Activated gamma-delta T cell treated with Interleukin-2 at 50 U/mL for 16 hours (primary cell): ENCODE measurements at regions not wholly inside any gene's neighbourhood (a gene's known extent, or its start where the extent isn't known, plus 50 kb on each side); places are given as distances from the start of the nearest gene placed in this dataset.
"Not testable (repeated sequence)": the region's sequence is repeated elsewhere in the genome, so short reads cannot be mapped to it uniquely, and the experiment has no call there.

ENCODE experiments used
- DNase-seq: peaks from one replicate; pipeline ENCODE4 v3.0.0-alpha.2; 2020

DNA sequence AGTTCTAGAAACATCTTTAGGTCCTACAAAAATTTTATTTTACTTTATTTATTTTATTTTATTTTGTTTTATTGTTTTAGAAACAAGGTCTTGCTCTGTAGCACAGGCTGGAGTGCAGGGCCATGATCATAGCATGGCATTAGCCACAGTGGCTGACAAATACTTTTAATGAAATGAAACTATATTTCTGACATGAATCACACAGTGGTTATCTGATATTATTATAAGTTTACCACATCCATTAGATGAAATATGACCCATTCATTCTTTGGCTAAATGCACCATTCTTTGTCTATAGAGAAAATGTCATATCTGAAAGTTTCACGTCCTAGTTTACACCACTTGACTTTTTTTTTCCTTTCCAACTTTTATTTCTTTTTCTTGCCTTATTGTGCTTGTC is 613.4 kb upstream of the ADAMTS5 start:
- DNase-seq: no peak

DNA sequence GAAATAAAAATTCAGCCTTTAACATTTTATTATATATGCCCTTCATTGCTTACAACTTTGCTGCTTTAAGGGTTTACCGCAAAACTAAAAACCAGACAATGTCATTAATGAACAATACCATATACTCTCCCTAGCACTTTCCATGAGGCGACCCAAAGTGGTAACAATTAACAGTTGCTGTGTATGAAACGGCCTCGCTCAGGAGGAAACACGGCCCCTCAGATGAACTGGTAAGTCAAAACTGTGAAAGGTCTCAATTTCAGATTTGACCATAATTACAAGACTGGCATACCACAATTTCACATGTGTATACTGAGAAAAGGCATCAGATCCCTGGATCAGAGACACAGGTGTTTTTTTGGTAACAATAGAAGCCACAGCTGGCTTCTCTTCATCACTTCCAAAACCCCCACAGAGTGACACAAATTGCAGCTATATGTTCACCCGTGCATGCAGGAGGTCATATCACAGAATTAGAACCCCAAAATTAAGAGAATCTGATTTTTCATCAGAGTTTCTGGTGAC is 611.9 kb upstream of the ADAMTS5 start:
- DNase-seq: no peak

DNA sequence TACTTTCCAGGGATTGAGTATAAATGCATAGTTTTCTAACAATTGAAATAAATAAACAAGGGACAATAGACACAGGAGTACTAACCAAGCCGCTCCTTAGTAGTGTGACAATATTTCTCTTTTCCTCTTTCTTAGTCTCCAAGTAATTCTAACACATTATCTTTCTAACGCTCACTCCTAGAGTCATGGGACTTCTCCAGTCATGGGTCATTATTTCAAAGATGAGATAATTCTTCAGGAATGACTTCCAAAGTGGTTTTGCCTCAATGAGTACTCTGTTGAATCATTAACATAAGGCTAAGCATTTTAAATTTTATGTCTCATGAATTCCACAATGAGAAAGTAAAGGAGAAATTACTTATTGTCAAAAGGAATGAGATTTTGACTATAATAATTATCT is 605.8 kb upstream of the ADAMTS5 start:
- DNase-seq: no peak

DNA sequence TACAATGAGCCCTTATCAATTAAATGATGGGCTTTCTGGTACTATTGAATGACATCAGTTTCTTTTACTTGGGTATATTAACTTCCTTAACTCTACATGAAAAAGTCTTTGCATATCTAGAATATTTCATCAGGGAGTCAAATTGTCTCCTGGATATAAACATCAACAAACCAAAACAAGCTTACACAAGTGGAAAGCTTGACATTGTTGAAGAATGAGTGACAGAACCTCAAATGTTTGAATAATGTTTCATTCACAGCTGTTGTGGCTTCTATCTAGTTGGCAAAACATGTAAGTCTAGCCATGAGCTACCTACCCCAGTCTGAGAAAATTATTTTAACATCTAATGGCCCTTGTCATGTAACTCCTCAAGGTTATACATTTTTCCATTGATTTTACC is 604.8 kb upstream of the ADAMTS5 start:
- DNase-seq: no peak

DNA sequence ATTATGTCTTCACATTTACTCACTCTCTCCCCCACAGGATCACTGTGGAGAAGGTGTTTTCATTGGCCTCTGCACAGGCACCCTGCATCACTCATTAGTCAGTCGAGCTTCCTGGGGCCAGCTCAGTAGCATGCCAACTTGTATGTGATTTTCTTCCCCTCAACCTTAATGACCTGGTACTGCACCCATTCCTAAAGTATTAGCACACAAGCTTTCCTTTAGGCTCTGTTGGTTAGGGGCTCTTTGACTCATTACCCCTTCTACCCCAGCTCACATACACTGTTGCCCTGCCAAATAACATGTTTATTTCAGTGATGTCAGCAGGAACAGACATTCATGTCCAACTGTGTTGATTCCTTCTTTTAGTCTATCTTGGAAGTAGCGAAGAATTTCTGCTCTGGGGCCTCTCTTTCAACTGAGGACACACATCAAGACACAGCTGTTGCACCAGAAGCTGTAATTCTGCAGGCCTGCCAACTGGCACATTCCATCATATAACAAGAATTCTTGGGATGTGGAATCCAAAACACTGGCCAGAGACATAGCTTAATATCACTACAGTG is 603.5 kb upstream of the ADAMTS5 start:
- DNase-seq: no peak

DNA sequence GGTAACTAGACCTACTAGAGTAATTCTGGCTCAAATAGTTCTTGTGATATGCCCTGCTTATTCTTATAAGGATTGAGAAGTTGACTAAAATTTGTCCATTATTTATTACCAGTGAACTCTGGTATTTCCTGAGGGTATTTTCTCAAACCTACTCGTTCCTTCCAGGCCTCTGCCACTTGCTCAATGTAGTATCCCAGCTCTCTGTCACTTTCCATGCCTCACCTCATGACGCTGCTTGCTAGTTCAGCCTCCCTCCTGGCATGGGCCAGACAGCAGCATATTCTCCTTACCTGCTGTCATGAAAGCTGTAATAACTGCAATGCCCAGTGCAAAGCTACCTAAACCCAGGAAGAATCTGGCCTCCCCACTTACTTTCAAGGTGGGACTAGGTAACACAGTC is 602.9 kb upstream of the ADAMTS5 start:
- DNase-seq: no peak

DNA sequence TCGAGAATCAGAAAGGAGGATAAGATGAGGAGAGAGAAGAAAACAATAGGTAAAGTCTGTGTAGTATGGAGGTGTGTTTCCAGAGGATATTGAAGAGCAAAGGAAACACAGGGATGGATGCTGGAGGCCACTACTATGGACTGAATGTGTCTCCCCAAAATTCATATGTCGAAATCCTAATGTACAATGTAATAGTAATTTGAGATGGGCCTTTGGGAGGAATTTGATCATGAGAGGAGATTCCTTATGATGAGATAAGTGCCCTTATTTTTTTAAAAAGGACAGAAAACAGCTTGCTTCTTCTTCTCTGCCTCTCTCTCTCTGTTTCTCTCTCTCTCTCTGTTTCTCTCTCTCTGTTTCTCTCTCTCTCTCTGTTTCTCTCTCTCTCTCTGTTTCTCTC is 602.2 kb upstream of the ADAMTS5 start:
- DNase-seq: no peak

DNA sequence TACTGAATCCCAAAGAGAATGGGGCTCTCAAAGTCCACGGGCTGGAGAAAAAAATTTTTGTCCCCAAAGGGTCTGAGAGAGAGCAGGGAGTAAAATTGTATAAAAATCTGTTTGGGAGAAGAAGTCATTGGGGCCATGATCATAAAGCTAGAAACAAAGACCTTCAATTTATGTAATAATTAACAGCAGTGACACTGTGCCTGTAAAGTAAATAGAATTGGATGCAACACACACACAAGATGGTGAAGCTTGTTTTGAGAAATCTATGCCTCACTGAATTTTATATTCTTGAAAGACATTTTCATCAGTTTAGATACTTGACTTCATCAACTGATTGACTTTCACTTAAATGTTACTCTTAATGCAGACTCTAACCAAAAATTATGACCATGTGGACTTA is 600.5 kb upstream of the ADAMTS5 start:
- DNase-seq: no peak

DNA sequence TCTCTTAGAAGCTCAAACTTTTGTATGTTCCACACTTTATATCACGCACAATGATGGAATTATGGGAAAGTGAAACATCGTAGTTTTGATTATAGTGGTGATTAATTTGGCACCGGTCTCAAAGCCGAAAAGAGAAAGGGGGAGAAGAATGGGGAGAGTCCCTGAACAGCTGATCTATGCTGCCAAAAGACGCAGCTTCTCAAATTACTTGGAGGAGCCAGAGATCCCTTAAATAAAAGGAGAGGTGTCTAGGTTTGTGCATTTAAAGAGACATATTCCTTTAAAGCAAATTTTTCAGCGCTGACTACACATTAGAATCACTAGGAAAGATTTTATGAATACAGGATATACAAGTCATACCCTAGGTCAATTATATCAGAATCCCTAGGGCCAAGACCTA is 599.6 kb upstream of the ADAMTS5 start:
- DNase-seq: no peak

DNA sequence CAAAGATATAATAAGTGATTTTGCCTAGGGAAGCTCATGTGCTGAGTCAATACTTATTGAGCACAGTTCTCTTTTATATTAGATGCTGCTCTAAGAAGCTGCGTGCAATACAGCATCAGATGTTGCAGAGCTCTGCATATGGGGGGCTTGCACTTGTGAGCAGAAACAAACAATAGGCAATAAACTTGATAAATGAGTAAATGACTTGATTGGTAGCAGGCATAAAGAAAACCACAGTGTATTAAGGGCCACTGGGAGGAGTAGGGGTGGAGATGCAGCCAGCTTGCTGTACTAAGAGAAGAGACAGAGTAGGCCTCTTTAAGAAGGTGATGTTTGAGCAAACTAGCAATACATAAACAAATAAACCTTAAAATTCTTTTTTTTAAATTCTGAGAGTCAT is 598.5 kb upstream of the ADAMTS5 start:
- no peak for DNase-seq

DNA sequence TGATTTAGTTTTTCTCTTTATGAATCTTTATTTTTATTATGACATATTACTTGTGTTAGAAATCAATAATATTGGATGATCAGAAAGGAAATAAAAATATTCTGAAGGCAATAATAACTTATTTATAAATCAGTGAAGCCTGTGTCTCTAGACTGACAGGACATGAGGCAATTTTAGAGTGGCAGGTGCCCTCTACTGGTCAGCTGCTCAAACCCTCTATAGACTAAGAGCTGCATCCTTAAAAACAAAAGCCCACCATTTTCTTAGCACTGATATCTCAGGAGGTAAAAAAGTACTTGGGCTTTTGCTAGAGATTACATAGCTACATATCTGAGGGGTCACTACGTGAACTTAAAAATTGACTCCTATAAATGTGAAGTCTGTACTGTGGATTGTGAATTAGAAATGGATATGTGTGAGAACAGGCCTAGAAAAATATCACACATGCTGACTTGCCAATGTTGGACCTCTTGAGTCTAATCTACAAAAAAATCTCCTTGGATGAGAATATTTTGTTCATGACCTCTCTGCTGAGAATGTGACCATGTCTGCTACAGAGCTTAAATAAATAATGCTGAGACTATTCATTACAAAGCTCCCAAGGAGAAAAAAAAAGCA is 597.9 kb upstream of the ADAMTS5 start:
- no peak for DNase-seq

DNA sequence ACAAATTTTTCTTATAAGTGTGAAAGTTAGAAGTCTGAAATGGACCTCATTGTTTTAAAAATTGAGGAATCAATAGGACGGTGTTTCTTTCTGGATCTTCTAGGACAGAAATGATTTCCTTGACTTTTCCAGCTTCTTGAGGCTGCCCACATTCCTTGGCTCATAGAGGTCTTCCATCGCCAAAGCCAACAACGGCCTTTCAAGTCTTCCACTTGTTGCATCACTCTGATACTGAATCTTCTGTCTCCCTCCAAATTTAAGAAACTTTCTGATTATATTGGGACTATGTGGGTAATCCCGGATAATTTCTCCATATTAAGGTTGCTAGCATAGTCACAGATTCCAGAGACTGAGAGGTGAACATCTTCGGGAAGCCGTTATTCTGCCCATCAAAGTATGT is 595.4 kb upstream of the ADAMTS5 start:
- DNase-seq: no peak

DNA sequence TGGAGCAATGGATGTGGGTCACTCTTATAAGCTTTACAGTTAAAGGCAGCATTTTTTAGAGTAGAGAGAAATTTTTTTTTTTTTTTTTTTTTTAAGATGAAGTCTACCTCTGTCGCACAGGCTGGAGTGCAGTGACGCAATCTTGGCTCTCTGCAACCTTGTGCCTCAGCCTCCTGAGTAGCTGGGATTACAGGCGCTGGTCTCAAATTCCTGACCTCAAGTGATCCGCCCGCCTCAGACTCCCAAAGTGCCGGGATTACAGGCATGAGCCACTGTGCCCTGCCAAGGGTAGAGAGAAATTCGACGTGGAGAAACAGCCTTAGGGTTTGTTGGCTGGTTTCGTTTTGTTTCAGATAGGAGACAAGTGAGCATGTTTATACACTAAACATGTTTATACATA is 594.2 kb upstream of the ADAMTS5 start:
- no peak for DNase-seq

DNA sequence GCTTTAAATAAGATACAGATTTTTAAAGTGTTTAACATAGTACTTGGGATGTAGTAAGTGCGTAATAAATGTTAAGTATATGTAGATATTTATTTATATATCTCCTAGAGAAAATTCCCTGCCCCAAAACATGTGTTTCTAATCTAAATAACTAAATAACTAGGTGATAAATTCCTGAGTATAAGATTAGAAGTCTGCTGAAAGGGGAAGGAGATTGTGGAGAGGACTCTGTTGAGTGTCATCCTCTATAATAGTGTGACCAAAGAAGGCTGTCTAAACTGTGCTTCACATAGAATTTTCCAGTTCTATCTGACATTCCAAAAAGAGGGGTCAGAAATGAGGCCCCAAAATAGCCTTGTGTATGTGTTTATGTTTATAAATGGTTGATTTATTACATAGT is 590.5 kb upstream of the ADAMTS5 start:
- DNase-seq: no peak

DNA sequence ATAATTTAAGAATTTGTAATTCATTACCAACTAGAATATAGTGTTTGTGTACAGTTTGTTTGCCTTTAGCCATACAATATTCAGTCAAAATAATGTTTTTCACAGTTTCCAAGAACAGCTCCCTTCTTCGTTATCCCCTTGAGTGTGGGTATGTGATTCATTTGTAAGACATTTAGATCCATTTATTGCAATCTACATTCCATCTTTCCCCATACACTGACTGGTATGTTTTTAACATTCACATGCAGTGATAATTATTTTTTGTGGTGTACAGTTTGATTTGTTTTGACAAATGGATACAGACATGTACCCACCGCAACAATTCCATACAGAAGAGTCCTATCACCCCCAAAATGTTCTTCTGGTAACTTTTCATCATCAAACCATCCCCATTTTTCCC is 589.1 kb upstream of the ADAMTS5 start:
- no peak for DNase-seq

DNA sequence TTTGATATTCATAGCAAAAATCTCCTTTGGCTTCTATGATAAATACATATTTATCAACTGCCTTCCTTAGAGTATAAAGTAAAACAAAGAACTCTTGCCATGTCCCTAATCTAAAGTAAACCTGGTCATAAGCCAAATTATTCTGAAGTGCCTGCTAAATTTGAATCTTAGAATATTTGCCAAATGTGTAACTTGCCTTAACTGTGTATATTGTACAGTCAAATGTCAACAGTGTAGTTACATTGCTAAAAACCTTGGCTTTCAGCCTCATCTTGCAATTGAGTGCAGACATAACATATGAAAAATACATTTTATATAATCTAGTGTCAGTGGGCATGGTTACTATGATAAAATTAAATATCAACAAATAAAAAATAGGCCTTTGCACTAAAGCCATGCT is 583.4 kb upstream of the ADAMTS5 start:
- DNase-seq: no peak

DNA sequence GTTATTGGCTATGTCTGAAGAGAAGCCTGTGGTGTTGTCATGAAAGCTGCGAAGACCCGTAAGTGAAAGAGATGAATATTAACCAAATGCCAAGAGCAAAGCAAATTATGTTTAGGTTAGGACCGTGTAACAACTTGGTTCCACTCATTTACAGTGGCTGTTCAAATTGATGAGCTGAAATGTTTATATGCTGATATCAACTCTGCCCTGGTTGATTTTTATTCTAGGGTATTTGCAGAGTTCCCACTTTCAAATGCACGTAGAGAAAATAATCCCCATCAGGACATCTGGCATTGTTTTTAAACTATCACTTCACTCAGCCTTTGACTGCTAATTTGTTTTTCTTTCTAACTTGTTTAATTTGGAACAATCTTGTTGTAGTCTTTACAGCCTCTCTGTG is 581.6 kb upstream of the ADAMTS5 start:
- DNase-seq: no peak

DNA sequence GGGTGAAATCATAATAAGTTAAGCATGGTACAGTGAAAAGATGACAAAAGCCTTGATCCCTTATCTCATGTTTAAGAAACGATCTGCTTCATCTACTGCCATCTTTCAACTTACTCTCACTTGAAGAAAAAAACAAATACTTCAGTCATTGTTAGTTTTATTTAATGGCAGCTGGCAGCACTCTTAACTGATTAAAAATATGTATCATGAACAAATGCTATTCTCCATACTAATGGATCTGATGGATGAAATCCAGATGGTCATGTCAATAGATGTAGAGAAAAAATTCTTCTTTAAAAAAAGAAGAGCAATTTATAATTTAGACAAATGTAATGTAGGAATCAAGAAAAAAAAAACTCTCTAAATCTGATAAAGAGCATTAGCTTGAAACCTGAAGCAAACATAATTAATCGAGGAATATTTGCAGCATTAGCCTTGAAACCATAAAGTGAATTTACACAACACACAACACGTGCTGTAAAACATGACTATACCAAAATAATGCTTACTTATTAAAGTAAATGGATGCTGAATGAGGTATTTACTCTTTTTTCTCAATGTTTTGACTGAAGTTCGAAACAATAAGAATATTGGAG is 579.0 kb upstream of the ADAMTS5 start:
- DNase-seq: no peak

DNA sequence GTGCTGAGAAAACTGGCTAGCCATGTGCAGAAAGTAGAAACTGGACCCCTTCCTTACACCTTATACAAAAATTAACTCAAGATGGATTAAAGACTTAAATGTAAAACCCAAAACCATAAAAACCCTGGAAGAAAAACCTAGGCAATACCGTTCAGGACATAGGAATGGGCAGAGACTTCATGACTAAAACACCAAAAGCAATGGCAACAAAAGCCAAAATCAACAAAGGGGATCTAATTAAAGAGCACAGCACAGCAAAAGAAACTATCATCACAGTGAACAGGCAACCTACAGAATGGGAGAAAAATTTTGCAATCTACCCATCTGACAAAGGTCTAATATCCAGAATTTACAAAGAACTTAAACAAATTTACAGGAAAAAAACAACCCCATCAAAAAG is 575.2 kb upstream of the ADAMTS5 start:
- not testable (repeated sequence) for DNase-seq

DNA sequence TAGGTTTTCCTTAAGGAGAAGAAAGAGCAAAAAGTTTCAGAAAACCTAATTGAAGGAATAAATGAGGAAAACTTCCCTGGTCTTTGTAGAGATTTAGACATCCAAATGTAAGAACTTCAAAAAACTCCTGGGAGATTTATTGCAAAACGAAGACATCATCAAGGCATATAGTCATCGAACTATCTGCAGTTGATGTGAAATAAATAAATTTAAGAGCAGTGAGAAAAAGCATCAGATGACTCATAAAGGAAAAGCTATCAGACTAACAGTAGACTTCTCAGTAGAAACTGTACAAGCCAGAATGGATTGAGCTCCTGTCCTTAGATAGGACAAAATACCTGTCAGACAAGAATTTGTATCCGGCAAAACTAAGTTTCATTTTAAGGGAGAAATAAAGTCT is 569.4 kb upstream of the ADAMTS5 start:
- DNase-seq: no peak

DNA sequence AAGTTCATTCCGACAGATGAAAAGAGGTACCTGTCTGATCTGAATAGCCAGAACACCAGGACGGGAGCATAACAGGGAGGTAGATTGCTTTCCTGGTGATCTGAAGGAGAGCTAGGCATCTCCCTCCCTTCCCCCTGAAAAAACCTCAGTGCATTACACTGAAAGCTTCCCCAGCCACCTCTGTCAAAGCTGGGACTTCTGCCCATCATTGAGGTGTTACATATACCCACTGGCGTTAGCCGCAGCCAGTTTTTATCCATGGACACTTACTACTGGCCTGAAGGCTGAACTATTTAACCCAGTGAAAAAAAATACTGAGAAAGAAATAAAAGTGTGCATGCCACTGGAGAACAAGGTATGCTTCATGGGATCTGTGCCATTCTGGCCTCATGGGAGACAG is 568.3 kb upstream of the ADAMTS5 start:
- DNase-seq: no peak

DNA sequence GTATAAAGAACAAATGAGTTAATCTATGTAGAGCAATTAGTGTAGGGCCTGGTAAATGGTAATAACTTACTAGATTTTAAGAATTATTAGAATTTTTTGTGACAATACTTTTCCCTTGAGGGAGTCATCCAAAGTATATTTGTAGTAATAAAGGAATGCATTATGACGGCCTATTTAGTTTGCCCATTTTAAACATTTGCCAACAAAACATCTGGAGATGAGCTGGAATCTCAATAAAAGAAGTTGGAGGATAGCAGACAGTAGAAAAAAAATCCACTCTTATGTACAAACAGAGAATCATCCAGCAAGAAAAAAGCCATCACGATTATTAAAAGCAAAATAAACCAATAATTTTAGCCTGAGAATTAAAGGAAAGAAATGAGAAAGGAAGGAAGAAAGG is 567.3 kb upstream of the ADAMTS5 start:
- DNase-seq: no peak

DNA sequence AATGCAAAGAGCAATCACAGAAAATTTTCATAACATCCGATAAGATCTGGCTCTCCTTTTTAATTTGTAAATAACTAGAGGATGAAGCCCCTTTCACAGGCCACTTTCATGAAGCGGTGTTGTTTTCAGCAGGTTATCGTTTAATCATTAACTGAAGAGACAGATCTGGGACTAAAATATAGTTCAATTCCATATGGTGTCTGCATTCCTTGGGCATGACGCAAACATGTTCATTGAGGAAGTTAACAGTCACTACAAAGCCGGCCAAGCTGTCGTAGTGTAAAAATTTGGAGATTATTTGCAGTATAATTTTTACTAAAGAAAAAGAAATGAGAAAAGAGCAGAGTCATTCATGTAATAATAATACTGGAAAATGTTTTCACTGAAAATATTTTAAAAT is 565.2 kb upstream of the ADAMTS5 start:
- DNase-seq: no peak

DNA sequence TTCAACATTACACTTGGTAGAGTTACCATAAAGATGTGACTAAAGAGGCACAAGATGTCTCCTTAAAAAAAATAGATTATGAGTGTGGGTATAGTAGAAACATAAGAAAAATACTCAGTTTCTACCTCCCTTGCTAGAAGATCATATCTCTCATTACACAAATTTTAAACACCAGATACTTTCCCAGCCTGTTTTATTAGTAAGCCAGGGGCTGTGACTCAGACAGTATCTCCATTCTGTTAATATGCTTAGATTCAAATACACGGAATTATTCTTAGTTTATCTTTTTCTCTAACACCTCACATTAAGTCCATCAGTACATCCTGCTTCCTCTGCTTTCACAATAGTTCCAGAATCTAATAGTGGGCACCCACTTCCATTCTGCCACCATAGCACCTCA is 561.8 kb upstream of the ADAMTS5 start:
- DNase-seq: no peak

DNA sequence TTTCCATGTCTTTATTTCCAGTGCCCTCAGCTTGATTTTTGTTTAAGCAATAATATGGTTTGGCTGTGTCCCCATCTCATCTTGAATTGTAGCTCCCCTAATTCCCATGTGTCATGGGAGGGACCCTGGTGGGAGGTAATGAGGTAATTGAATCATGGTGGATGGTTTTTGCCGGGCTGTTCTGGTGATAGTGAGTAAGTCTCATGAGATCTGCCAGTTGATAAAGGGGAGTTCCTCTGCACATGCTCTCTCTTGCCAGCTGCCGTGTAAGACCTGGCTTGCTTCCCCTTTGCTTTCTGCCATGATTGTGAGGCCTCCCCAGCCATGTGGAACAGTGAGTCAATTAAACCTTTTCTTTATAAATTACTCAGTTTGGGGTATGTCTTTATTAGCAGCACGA is 559.6 kb upstream of the ADAMTS5 start:
- DNase-seq: no peak
